GM10248 (cell line): ENCODE measurements at regions not wholly inside any gene's neighbourhood (a gene's known extent, or its start where the extent isn't known, plus 50 kb on each side); places are given as distances from the start of the nearest gene placed in this dataset.

ENCODE experiments used
- CTCF ChIA-PET: fragments of 300-600 bp; sonication (Branson Sonifier 250); formaldehyde crosslinking; extraction: SDS; loops from one replicate; lab custom pipeline; 2021; ENCODE audit warnings: antibody characterized with exemption; lab: Yijun Ruan, JAX
- POLR2A ChIA-PET: fragments of 350-650 bp; sonication (Branson Sonifier 250); formaldehyde crosslinking; extraction: SDS; loops from one replicate; lab custom pipeline; 2020; ENCODE audit warnings: antibody characterized with exemption; lab: Yijun Ruan, JAX
- DNase-seq: peaks from one replicate; pipeline ENCODE4 v3.0.0; 2012; ENCODE audit errors: extremely low spot score
- TF ChIP-seq, protein P1 (sequence below): IDR thresholded peaks from 2 replicates; pipeline ENCODE4 v1.5.1; 2012; ENCODE audit warnings: mild to moderate bottlenecking, low read depth; ENCODE audit errors: extremely low read depth, missing control alignments, control extremely low read depth

DNA sequence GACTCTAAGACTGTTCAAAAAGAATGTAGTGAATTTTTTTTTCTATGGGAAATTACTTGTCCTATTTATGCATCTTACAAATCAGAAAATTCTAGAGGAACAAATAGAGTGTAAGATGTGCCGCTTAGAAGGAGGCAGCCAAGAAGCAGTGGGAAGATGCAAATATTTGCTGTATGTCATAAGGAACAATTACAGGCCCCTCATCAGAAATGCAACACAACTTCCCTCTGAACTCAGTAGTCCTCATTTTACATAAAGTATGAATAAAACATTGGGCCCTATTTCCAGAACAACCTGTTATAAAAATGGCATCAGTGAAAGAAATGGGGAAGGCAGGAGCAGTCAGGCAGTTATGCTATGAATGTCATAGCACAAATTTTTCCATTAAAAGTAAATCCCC is 50.7 kb upstream of the SCG2 start:
- POLR2A ChIA-PET: no interaction called here
- CTCF ChIA-PET: no interaction called here
- DNase-seq: no peak
- TF ChIP-seq, protein P1, sequence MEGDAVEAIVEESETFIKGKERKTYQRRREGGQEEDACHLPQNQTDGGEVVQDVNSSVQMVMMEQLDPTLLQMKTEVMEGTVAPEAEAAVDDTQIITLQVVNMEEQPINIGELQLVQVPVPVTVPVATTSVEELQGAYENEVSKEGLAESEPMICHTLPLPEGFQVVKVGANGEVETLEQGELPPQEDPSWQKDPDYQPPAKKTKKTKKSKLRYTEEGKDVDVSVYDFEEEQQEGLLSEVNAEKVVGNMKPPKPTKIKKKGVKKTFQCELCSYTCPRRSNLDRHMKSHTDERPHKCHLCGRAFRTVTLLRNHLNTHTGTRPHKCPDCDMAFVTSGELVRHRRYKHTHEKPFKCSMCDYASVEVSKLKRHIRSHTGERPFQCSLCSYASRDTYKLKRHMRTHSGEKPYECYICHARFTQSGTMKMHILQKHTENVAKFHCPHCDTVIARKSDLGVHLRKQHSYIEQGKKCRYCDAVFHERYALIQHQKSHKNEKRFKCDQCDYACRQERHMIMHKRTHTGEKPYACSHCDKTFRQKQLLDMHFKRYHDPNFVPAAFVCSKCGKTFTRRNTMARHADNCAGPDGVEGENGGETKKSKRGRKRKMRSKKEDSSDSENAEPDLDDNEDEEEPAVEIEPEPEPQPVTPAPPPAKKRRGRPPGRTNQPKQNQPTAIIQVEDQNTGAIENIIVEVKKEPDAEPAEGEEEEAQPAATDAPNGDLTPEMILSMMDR: no peak

DNA sequence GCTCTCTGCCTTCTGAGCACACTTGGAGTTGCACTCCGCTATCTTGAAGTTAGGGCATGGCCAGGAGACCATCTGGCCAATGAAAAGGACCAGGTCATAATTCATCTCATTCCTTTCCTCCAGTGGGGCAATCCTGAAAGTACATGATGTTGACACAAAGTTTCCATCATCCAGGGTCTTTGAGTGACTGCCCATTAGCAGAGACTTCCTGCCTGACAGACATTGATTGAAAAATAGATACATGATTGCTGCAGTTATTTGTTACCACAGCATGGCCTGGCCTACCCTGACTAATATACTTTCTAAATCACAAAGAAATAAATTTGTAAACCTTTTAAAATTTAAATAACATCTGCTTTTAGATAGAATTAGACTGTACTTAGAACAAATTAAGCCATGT is 50.0 kb upstream of the SCG2 start:
- ChIA-PET CTCF (no interaction called here), POLR2A (no interaction called here)
- TF ChIP-seq, protein P1: no peak
- DNase-seq: no peak
